DMS153 treated with DMSO at 0.1 percent for 48 hours (cell line): ENCODE measurements at regions not wholly inside any gene's neighbourhood (a gene's known extent, or its start where the extent isn't known, plus 50 kb on each side); places are given as distances from the start of the nearest gene placed in this dataset.

Source experiments
- DNase-seq: peaks from one replicate; lab custom pipeline; 2025; ENCODE audit not compliant: unreplicated experiment; lab: John Stamatoyannopoulos, UW

DNA sequence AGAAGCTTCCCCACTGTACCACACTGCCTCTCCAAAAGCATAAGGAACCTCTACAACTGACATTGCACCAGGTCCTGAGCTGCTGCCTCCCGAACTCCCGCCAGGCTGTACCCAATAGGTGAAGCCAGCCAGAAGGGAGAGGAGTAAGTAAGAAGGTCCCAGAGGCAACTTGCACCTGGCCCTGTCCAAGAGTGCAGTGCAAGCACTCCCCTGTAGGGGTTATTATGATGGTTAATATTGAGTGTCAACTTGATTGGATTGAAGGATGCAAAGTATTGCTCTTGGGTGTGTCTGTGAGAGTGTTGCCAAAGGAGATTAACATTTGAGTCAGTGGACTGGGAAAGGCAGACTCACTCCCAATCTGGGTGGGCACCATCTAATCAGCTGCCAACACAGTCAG is 879.3 kb upstream of the SLIT2 start:
- no peak for DNase-seq

- no peak for DNase-seq
These were observed 882.9 kb upstream of the SLIT2 start for GRCh38 chr4:19368800-19369199.

- no peak for DNase-seq
These were observed 884.8 kb upstream of the SLIT2 start for GRCh38 chr4:19366916-19367315.

- DNase-seq = no peak
These were observed 893.7 kb upstream of the SLIT2 start for GRCh38 chr4:19358015-19358414.

GRCh38 chr4:19349416-19349815 is 902.3 kb upstream of the SLIT2 start:
- no peak for DNase-seq

DNA sequence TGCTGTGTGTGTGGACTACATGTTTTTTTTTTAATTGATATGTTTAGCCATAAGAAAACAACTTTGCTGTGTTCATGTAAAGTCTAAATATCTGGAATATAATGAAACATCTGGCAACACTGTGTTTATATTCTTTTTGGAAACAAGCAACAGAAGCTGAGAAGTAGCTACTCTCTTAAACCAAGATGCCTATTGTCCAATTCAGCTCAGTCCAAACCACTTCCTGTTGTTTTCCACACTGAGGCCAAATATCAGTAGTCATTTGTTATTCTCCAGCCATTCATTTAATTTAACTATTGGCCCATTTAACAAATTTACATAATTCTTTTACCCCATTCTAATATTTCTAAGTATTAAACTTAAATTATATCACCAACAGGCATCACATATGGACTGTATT is 903.0 kb upstream of the SLIT2 start:
- no peak for DNase-seq

DNA sequence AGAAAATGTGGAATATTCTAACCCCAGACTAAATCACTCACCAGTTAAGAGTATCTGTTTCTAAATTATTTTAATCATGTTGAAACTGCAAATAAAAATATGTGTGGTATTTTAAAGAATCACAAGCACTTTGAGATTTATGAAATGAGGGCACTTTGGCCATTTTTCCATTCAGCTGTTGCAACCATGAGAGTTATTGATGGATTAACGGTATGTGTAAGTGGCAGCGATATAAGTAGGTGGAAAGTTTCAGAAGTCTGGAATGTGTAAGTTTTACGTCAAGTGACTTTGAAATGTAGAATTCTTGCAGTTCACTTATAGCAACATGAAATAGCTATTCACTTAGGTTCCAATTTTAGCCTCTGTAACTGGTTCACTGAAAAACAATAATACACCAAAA is 905.1 kb upstream of the SLIT2 start:
- no peak for DNase-seq

- no peak for DNase-seq
These were observed 922.1 kb upstream of the SLIT2 start for GRCh38 chr4:19329631-19330030.

DNA sequence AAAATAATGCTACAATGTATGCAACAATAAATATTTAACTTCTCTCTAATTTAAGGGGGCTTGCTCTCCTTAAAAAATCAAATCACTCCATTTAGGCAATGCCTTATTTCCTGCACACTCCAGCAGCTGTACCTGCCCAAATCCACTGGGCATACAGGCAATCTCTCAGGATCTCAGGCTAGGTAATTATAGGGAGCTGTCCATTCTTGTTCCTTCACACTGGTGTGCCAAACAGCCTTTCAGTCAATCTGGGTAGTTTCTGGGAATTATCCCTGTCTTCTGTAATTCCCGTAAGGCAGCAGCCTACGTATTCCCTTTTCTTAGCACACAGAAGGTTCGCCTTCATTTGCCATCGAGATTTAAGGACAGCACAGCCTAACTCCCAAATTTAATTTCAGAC is 922.6 kb upstream of the SLIT2 start:
- no peak for DNase-seq

- DNase-seq = no peak
These were observed 924.3 kb upstream of the SLIT2 start for GRCh38 chr4:19327364-19327763.

DNA sequence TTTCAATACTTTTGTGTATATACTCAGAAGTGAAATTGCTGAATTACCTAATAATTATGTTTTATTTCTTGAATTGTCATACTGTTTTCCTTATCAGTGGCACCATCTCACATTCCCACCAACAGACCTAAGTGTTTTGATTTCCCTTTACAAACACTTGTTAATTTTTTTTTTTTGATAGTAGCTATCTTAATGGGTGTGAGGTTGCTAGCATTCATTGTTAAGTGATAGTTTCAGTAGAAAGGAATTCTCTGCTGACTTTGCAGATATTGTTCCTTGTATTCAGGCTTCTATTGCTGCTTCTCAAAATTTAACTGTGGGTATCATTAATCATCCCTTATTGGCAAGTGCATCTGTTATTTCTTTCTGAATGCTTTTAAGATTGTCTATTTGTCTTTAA is 927.5 kb upstream of the SLIT2 start:
- DNase-seq = no peak

- no peak for DNase-seq
These were observed 932.1 kb upstream of the SLIT2 start for GRCh38 chr4:19319607-19320006.

DNA sequence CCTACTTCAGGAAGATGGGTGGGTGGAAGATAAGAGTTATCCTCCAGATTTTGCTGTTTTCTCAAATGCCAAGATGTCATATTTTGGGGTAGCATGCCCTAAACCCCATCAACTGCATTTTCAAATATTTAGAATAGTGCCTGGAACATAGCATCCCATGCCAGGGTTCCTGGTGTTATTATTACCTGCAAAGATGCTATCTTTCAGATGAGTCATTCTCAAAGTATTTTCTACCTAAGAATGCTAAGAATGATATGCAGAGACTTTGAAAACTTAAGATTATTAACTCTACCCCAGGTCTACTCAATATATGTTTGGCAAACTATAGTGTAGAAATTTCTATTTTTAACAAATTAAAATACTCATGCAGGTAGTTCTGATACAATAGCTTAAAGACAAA is 934.3 kb upstream of the SLIT2 start:
- DNase-seq = no peak

DNA sequence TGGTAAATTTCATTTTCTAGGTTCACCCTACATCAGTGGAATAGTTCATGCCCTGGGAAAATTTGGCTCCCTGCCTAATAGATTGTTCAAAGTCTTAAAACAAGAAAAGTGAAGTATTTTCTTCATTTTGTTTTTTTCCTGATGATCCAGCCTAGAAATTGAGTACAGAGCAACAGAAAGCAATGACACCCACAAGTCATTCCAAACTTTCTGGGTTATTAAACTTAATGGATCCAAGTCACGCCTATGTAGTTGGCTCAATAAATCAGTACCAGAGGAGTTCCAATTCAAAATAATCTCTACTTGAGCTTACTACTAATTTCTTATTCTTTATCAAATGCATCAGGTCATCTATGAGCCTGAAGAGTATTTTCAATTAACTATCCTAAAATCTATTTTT is 937.6 kb upstream of the SLIT2 start:
- no peak for DNase-seq

DNA sequence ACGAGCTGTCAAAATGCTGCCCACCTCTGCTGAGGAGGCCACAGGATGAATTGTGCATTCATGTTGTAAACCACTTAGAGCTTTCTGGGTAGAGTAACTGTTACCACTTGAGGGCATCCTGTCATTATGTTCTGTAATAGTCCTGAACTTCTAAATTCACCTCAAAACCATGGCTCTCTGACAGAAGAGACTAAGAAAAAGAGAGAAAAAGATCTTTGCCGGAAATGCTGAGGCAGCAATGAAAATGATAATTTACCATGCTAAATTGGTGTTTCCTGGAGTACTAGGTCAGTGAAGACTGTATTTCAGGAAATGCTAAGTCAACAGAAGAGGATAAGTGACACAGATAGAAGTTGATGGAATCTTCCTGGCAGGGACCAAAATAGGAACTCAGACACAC is 942.3 kb upstream of the SLIT2 start:
- no peak for DNase-seq

DNA sequence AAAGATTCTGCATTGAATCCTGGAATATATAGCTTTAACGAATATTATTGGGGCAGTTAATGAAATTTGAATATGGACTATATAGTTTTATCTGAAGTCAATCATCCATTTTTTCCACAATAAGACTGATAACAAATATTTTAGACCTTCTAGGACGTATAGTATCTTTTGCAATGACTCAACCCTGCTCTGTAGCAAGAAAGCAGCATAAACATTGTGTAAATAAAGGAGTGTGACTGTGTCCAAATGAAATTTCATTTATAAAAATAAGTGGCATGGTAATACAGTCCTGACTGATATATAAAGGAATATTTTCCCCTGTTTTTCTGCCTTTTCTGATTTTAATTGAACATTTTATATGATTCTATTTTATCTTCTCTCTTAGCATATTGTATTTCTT is 947.7 kb upstream of the SLIT2 start:
- no peak for DNase-seq

DNA sequence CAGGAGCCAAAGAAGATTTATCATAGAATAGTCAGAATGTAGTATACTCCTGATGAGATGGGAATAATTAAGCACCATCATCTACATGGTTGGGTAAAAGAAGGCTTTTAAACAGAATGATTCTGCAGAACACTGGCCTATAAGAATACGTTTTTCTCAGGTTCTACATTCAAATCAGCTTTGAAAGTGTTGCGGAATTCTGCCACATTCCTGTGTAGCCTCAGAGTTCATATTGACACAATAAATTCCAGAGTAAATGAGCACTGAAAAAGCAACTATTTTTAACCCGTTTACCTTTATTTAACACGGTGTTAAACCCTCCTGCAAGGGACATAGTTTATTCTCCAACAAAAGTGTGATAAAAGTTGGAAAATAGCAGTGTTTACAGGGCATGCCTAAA is 950.2 kb upstream of the SLIT2 start:
- no peak for DNase-seq

DNA sequence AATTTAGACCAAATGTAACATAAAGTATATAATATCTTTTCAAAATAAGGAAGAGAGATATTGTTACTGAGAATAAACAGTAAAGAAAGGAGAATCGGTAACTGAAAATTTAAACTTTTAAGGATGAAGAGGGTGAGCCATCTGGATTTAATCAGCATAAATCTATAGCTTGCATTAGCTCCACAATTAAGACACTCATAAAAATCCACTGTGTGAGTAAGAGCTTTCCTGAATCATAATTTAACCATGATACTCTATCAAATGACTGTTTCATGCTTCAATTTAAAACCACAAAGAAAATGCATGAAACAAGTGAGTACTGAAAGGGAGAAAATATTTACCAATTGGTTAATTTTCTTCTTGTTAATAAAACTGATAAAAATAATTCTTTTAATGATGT is 951.5 kb upstream of the SLIT2 start:
- DNase-seq = no peak

DNA sequence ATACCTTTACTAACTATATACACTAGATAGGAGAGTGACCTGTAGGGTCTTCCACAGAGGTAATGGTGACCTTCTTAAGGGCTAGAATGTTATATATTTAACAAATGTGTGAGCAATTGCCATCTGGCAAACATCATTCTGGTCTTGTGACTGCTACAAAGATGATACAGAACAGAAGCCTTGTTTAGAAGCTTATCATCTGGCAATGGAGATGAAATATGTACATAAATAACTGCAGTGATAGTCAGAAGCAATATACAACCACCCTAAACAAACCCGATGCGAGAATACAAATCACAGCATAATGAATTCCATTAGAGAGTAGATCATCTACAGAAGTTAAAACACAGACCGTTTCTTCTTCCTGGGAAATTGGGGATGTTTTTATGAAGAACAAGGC is 952.7 kb upstream of the SLIT2 start:
- DNase-seq = no peak

GRCh38 chr4:19293781-19294180 is 957.9 kb upstream of the SLIT2 start:
- no peak for DNase-seq

DNA sequence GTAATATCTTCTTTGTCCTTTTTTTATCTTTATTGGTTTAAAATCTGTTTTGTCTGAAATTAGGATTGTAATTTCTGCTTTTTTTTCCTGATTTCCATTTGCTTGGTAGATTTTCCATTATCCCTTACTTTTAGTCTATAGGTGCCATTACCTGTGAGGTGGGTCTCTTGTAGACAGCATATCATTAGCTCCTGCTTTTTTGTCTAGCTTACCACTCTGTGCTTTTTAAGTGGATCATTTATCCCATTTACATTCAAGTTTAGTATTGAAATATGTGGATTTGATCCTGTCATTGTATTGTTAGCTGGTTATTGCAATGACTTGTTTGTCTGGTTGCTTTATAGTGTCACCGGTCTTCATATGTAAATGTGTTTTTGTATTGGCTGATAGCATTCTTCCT is 958.6 kb upstream of the SLIT2 start:
- no peak for DNase-seq

DNA sequence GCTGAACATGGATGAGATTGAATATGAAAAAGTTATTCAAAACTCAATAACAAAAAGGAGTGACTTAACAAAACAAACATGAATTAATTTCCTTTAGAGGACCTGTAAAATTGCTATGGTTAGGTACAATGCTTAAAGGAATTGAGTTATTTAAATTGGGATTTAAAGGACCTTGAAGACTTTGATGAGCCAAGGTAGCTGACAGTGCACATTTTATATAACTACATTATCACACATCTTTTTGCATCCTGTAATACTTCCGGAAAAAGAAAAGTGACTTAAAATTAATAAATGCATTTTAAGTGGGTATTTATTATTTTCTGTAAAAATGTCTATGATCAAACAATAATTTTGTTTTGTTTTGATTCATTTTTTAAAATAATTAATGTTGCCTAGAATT is 964.8 kb upstream of the SLIT2 start:
- no peak for DNase-seq

GRCh38 chr4:19285146-19285545 is 966.6 kb upstream of the SLIT2 start:
- DNase-seq = no peak

DNA sequence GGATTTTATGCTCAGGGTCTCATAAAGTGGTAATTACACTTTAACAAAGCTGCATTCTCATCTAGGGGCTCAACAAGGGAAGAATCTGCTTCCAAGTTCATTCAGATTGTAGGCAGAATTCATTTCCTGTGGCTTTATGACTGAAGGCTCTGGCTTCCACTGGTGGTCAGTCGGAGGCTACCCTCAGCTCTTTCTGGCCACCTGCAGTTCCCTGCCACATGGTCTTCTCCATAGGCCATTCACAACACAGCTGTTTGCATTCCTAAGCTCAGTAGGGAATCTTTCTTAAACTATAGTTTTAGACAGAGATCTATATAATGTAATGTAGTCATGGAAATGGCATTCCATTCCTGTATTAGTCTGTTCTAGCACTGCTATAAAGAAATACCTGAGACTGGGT is 973.0 kb upstream of the SLIT2 start:
- no peak for DNase-seq
